MM.1S (cell line): ENCODE measurements at regions not wholly inside any gene's neighbourhood (a gene's known extent, or its start where the extent isn't known, plus 50 kb on each side); places are given as distances from the start of the nearest gene placed in this dataset.

Source experiments
- DNase-seq: peaks from one replicate; pipeline ENCODE4 v3.0.0-alpha.2; 2015
- H2AFZ ChIP-seq: fragments of 300-600 bp; sonication (generic); 2 replicates; pipeline ENCODE4 v1.6.0; 2016; ENCODE audit warnings: antibody characterized with exemption, low read length
- H3F3A ChIP-seq: fragments of 300-600 bp; sonication (generic); 2 replicates; pipeline ENCODE4 v1.6.1; 2016; ENCODE audit warnings: mild to moderate bottlenecking, antibody characterized with exemption, low read length, moderate library complexity, mixed read lengths; ENCODE audit not compliant: insufficient read depth
- H3K27ac ChIP-seq: fragments of 300-600 bp; sonication (generic); 2 replicates; pipeline ENCODE4 v1.5.1; 2016; ENCODE audit warnings: mild to moderate bottlenecking, low read length
- H3K27me3 ChIP-seq: fragments of 300-600 bp; sonication (generic); replicated peaks from 2 replicates; pipeline ENCODE4 v1.6.0; 2016; ENCODE audit warnings: low read length; ENCODE audit not compliant: insufficient read depth
- H3K36me3 ChIP-seq: fragments of 300-600 bp; sonication (generic); replicated peaks from 2 replicates; pipeline ENCODE4 v1.6.1; 2016; ENCODE audit warnings: mild to moderate bottlenecking, low read length, mixed read lengths; ENCODE audit not compliant: insufficient read depth
- H3K4me1 ChIP-seq: fragments of 300-600 bp; sonication (generic); 2 replicates; pipeline ENCODE4 v1.6.1; 2016; ENCODE audit warnings: low read length, mixed read lengths
- H3K4me2 ChIP-seq: fragments of 300-600 bp; sonication (generic); 2 replicates; pipeline ENCODE4 v1.6.0; 2016; ENCODE audit warnings: low read depth, low read length
- H3K4me3 ChIP-seq: fragments of 300-600 bp; sonication (generic); 2 replicates; pipeline ENCODE4 v1.5.1; 2016; ENCODE audit warnings: low read length, mixed read lengths
- H3K79me2 ChIP-seq: fragments of 300-600 bp; sonication (generic); 2 replicates; pipeline ENCODE4 v1.6.1; 2016; ENCODE audit warnings: mixed run types, low read length, mixed read lengths
- H3K9ac ChIP-seq: fragments of 300-600 bp; sonication (generic); 2 replicates; pipeline ENCODE4 v1.6.1; 2016; ENCODE audit warnings: low read length, mixed read lengths
- H3K9me2 ChIP-seq: fragments of 300-600 bp; sonication (generic); replicated peaks from 2 replicates; pipeline ENCODE4 v1.6.1; 2016; ENCODE audit warnings: mild to moderate bottlenecking, low read length, mixed read lengths; ENCODE audit not compliant: insufficient read depth
- H3K9me3 ChIP-seq: fragments of 300-600 bp; sonication (generic); replicated peaks from 2 replicates; pipeline ENCODE4 v1.6.1; 2016; ENCODE audit warnings: mild to moderate bottlenecking, low read length, mixed read lengths; ENCODE audit not compliant: insufficient read depth
- H4K20me1 ChIP-seq: fragments of 300-600 bp; sonication (generic); 2 replicates; pipeline ENCODE4 v1.6.1; 2016; ENCODE audit warnings: mild to moderate bottlenecking, low read length, moderate library complexity, mixed read lengths; ENCODE audit not compliant: insufficient read depth
- CTCF ChIP-seq: fragments of 300-600 bp; sonication (generic); IDR thresholded peaks from 2 replicates; pipeline ENCODE4 v1.5.1; 2016; ENCODE audit warnings: antibody characterized with exemption, low read length, mixed read lengths
- EZH2 ChIP-seq: fragments of 300-600 bp; sonication (generic); optimal IDR thresholded peaks from 2 replicates; pipeline ENCODE3; 2017; ENCODE audit warnings: low read depth, mild to moderate bottlenecking, antibody characterized with exemption, low read length, mixed read lengths
- EZH2phosphoT487 ChIP-seq: fragments of 300-600 bp; sonication (generic); IDR thresholded peaks from 2 replicates; pipeline ENCODE4 v1.6.1; 2018; ENCODE audit warnings: antibody characterized with exemption, low read length

GRCh38 chr4:31007858-31008257 lies 287.7 kb downstream of the PCDH7 start:
- no peak for DNase-seq
- H3K9me3 ChIP-seq, result no peaks in the 10 kb centered on the region
- H3K4me3 ChIP-seq, result no peak overlapping the region
- H3K4me1 ChIP-seq, result no peaks in the 10 kb centered on the region
- TF ChIP-seq CTCF (no peak), EZH2 (no peak), EZH2phosphoT487 (no peak)
- no peaks in the 10 kb centered on the region for H3K27me3 ChIP-seq
- no peak overlapping the region for H3K4me2 ChIP-seq
- H4K20me1 ChIP-seq, result no peaks in the 10 kb centered on the region
- no peaks in the 10 kb centered on the region for H3K9me2 ChIP-seq
- no peaks in the 10 kb centered on the region for H3K36me3 ChIP-seq
- H3K27ac ChIP-seq, result no peak overlapping the region
- no peak overlapping the region for H3K9ac ChIP-seq
- 0 out of 2 replicates have a peak overlapping the region, but pooled peaks have one; percentile 21 for H2AFZ ChIP-seq
- H3K79me2 ChIP-seq, result no peaks in the 10 kb centered on the region
- no peaks in the 10 kb centered on the region for H3F3A ChIP-seq

- H3K9me2 ChIP-seq, result no peaks in the 10 kb centered on the region
- H3K4me2 ChIP-seq, result no peak overlapping the region
- no peak overlapping the region for H3K27ac ChIP-seq
- no peak overlapping the region for H3K9ac ChIP-seq
- H3K4me1 ChIP-seq, result no peaks in the 10 kb centered on the region
- DNase-seq, result no peak
- no peaks in the 10 kb centered on the region for H4K20me1 ChIP-seq
- H3K79me2 ChIP-seq, result no peaks in the 10 kb centered on the region
- H3K36me3 ChIP-seq, result no peaks in the 10 kb centered on the region
- H3K4me3 ChIP-seq, result no peak overlapping the region
- TF ChIP-seq EZH2, result no peak
- no peak for TF ChIP-seq EZH2phosphoT487
- TF ChIP-seq CTCF, result no peak
- no peaks in the 10 kb centered on the region for H3K27me3 ChIP-seq
- no peaks in the 10 kb centered on the region for H3F3A ChIP-seq
- no peak overlapping the region for H2AFZ ChIP-seq
- no peaks in the 10 kb centered on the region for H3K9me3 ChIP-seq
Measured at GRCh38 chr4:31009926-31010325, 289.8 kb downstream of the PCDH7 start.

- no peak for TF ChIP-seq CTCF
- TF ChIP-seq EZH2, result no peak
- no peak for TF ChIP-seq EZH2phosphoT487
- no peak for DNase-seq
- H3K4me1 ChIP-seq, result no peaks in the 10 kb centered on the region
- no peaks in the 10 kb centered on the region for H3K9me3 ChIP-seq
- H2AFZ ChIP-seq, result no peak overlapping the region
- H3K9ac ChIP-seq, result no peak overlapping the region
- H3K9me2 ChIP-seq, result no peaks in the 10 kb centered on the region
- no peaks in the 10 kb centered on the region for H3K27me3 ChIP-seq
- no peak overlapping the region for H3K4me2 ChIP-seq
- no peaks in the 10 kb centered on the region for H3K79me2 ChIP-seq
- H4K20me1 ChIP-seq, result no peaks in the 10 kb centered on the region
- H3K36me3 ChIP-seq, result no peaks in the 10 kb centered on the region
- H3K27ac ChIP-seq, result no peak overlapping the region
- no peaks in the 10 kb centered on the region for H3F3A ChIP-seq
- H3K4me3 ChIP-seq, result no peak overlapping the region
Measured at GRCh38 chr4:31015123-31015522, 295.0 kb downstream of the PCDH7 start.
